Head of caudate nucleus (tissue), 42 donors: ENCODE measurements at regions not wholly inside any gene's neighbourhood (a gene's known extent, or its start where the extent isn't known, plus 50 kb on each side); places are given as distances from the start of the nearest gene placed in this dataset.
"Not testable (repeated sequence)": the region's sequence is repeated elsewhere in the genome, so short reads cannot be mapped to it uniquely, and the experiment has no call there.

Experiments
- DNase-seq, 42 donors: peaks; one replicate each; pipeline versions ENCODE4 v3.0.0 to v3.0.0-alpha.2; 2020 to 2021; ENCODE audit warnings: mixed read lengths in 7 of 42
- intact Hi-C: fragments of 100-400 bp; cut with DNase I; formaldehyde crosslinking; loops from one replicate; pipeline ENCODE4 v1.15.0; 2022

GRCh38 chr2:43019536-43020183 is 206.7 kb downstream of the ZFP36L2 start:
- intact Hi-C loops: no loop called here
- DNase-seq: peak in 4 of 42 donors; percentile 5 to 23 (median 15)

- DNase-seq: peak in 1 of 42 donors; percentile 30
- intact Hi-C loops: no loop called here
Observed at GRCh38 chr2:43019025-43019367, 207.4 kb downstream of the ZFP36L2 start.

GRCh38 chr2:43018179-43019024 is 208.0 kb downstream of the ZFP36L2 start:
- intact Hi-C loops: no loop called here
- DNase-seq: peak in 29 of 42 donors; percentile 34 to 82 (median 55)

GRCh38 chr2:43013821-43014345 is 212.5 kb downstream of the ZFP36L2 start:
- intact Hi-C loops: no loop called here
- peak in 6 of 42 donors; percentile 0 to 32 (median 8) for DNase-seq

- no peak for DNase-seq
- intact Hi-C loops: no loop called here
Observed at GRCh38 chr2:43012966-43013365, 213.4 kb downstream of the ZFP36L2 start.

GRCh38 chr2:43011158-43011491 is 215.3 kb downstream of the ZFP36L2 start:
- intact Hi-C loops: no loop called here
- peak in 3 of 42 donors; percentile 1 to 9 (median 1) for DNase-seq

- peak in 3 of 42 donors; percentile 1 to 12 (median 2) for DNase-seq
- intact Hi-C loops: no loop called here
Observed at GRCh38 chr2:43010438-43011157, 215.8 kb downstream of the ZFP36L2 start.

GRCh38 chr2:43009448-43009847 is 217.0 kb downstream of the ZFP36L2 start:
- intact Hi-C loops: no loop called here
- DNase-seq: peak in 2 of 42 donors; percentile 2 to 12

- DNase-seq: peak in 9 of 42 donors; percentile 2 to 35 (median 9)
- intact Hi-C loops: no loop called here
Observed at GRCh38 chr2:43008388-43008787, 216.0 kb upstream of the HAAO start.

- DNase-seq: peak in 4 of 42 donors; percentile 3 to 20 (median 6)
- intact Hi-C loops: no loop called here
Observed at GRCh38 chr2:43007901-43008300, 215.5 kb upstream of the HAAO start.

GRCh38 chr2:43006834-43007543 is 214.6 kb upstream of the HAAO start:
- intact Hi-C loops: no loop called here
- peak in 8 of 42 donors; percentile 2 to 39 (median 8) for DNase-seq

- peak in 7 of 42 donors; percentile 1 to 41 (median 9) for DNase-seq
Observed at GRCh38 chr2:43005975-43006833, 213.8 kb upstream of the HAAO start.

GRCh38 chr2:43005245-43005974 is 213.0 kb upstream of the HAAO start:
- intact Hi-C loops: no loop called here
- peak in 41 of 42 donors; percentile 55 to 91 (median 81) for DNase-seq

More at GRCh38 chr2:43005975-43006833, 213.8 kb upstream of the HAAO start:
- intact Hi-C loops: no loop called here

GRCh38 chr2:43004879-43005244 is 212.5 kb upstream of the HAAO start:
- intact Hi-C loops: no loop called here
- DNase-seq: peak in 2 of 42 donors; percentile 13 to 41

- intact Hi-C loops: not testable (repeated sequence)
- DNase-seq: peak in 4 of 42 donors; percentile 12 to 44 (median 24)
Observed at GRCh38 chr2:43004126-43004865, 211.9 kb upstream of the HAAO start.

- intact Hi-C loops: no loop called here
- DNase-seq: peak in 4 of 42 donors; percentile 11 to 41 (median 26)
Observed at GRCh38 chr2:43003702-43004101, 211.3 kb upstream of the HAAO start.
